Peyer's patch (tissue), 4 donors: ENCODE measurements at regions not wholly inside any gene's neighbourhood (a gene's known extent, or its start where the extent isn't known, plus 50 kb on each side); places are given as distances from the start of the nearest gene placed in this dataset.

Experiments used
- POLR2A ChIP-seq, 2 donors: fragments of 450-650 bp; IDR thresholded peaks; one replicate each; pipeline ENCODE4 v1.5.1; 2017; ENCODE audit warnings: antibody characterized with exemption in 2 of 2, mild to moderate bottlenecking in 2 of 2, moderate library complexity in 2 of 2
- TF ChIP-seq, protein P1 (sequence below), 6 experiments: fragments of 450-650 bp in 4 of 6; fragments of 200-600 bp in 2 of 6; sonication (generic) in 1 of 6; IDR thresholded peaks; one replicate each; pipeline ENCODE4 v1.5.1; 2017 to 2019; ENCODE audit warnings: antibody characterized with exemption in 6 of 6, mild to moderate bottlenecking in 3 of 6, moderate library complexity in 1 of 6

DNA sequence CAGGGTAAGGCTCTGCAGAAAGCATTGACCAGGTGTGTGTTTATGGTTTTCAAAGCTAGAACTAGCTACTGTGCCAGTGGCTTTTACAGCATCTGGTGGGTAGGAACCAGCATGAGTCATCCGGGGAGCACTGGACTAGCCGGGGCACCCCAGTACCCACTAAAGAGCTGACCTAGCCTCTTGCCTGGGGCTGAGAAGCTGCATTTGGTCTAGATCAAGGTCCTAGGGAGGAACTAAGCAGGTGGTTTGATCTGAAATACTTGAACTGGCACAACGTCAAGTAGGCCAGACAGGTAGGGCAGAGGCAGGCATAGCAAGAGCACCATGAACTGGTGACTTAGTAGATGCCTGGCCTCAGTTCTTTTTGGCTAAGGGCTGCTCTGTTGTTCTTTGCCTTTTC, 109.8 kb upstream of the PTPRK start:
- TF ChIP-seq POLR2A (IDR thresholded peaks at IDR 0.05): no peak
- TF ChIP-seq, protein P1, sequence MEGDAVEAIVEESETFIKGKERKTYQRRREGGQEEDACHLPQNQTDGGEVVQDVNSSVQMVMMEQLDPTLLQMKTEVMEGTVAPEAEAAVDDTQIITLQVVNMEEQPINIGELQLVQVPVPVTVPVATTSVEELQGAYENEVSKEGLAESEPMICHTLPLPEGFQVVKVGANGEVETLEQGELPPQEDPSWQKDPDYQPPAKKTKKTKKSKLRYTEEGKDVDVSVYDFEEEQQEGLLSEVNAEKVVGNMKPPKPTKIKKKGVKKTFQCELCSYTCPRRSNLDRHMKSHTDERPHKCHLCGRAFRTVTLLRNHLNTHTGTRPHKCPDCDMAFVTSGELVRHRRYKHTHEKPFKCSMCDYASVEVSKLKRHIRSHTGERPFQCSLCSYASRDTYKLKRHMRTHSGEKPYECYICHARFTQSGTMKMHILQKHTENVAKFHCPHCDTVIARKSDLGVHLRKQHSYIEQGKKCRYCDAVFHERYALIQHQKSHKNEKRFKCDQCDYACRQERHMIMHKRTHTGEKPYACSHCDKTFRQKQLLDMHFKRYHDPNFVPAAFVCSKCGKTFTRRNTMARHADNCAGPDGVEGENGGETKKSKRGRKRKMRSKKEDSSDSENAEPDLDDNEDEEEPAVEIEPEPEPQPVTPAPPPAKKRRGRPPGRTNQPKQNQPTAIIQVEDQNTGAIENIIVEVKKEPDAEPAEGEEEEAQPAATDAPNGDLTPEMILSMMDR (IDR thresholded peaks at IDR 0.05): no peak
